ENCODE measurements at regions not wholly inside any gene's neighbourhood (a gene's known extent, or its start where the extent isn't known, plus 50 kb on each side); places are given as distances from the start of the nearest gene placed in this dataset.

GRCh38 chr3:8307545-8308110 lies 194.0 kb upstream of the LMCD1 start (continued):
- TF ChIP-seq ZNF687 (IDR thresholded peaks at IDR 0.05) (no peak), MYB (IDR thresholded peaks at IDR 0.05; ENCODE audit: borderline replicate concordance, low read depth, low read length) (no peak), SPI1 (IDR thresholded peaks at IDR 0.05; ENCODE audit: borderline replicate concordance, insufficient read depth, low read depth, low read length) (no peak), ZBTB40 (IDR thresholded peaks at IDR 0.05; ENCODE audit: borderline replicate concordance) (no peak), CREB1 (IDR thresholded peaks at IDR 0.05; ENCODE audit: low read depth) (no peak), MEF2B (IDR thresholded peaks at IDR 0.05; ENCODE audit: partially characterized antibody, poor library complexity, severe bottlenecking) (no peak), KAT2A (conservative IDR thresholded peaks at IDR 0.05; ENCODE audit: control insufficient read depth, low read depth, low read length) (no peak), ATF3 (IDR thresholded peaks at IDR 0.05; ENCODE audit: borderline replicate concordance, extremely low read depth, low read depth, low read length) (no peak), BACH1 (IDR thresholded peaks at IDR 0.05; ENCODE audit: borderline replicate concordance) (no peak), NFYA (IDR thresholded peaks at IDR 0.05; ENCODE audit: borderline replicate concordance, low read depth, low read length) (no peak), SP1 (IDR thresholded peaks at IDR 0.05; ENCODE audit: low read depth, low read length) (no peak), E2F8 (IDR thresholded peaks at IDR 0.05; ENCODE audit: low read depth, partially characterized antibody) (no peak)
